H1 (cell line): ENCODE measurements at regions not wholly inside any gene's neighbourhood (a gene's known extent, or its start where the extent isn't known, plus 50 kb on each side); places are given as distances from the start of the nearest gene placed in this dataset.

Source experiments
- BACH1 ChIP-seq: IDR thresholded peaks from 2 replicates; pipeline ENCODE4 v1.6.1; 2012; ENCODE audit warnings: low read length, improper control_type of control experiment
- BCL11A ChIP-seq, 2 experiments: IDR thresholded peaks; one replicate each; pipeline ENCODE4 v1.6.1; 2011; ENCODE audit warnings: low read depth in 2 of 2, low read length in 2 of 2, mild to moderate bottlenecking in 2 of 2
- CREB1 ChIP-seq: IDR thresholded peaks from 2 replicates; pipeline ENCODE4 v1.6.1; 2012; ENCODE audit warnings: inconsistent platforms
- JUN ChIP-seq: IDR thresholded peaks from 2 replicates; pipeline ENCODE4 v1.6.1; 2011; ENCODE audit warnings: low read depth, mild to moderate bottlenecking, improper control_type of control experiment, low read length
- RAD21 ChIP-seq, 2 experiments: IDR thresholded peaks in 1 of 2; conservative IDR thresholded peaks in 1 of 2; 2 replicates each; pipeline ENCODE4 v1.6.1; 2011; ENCODE audit warnings: low read depth in 2 of 2, low read length in 2 of 2, improper control_type of control experiment in 1 of 2, inconsistent platforms in 1 of 2, mild to moderate bottlenecking in 1 of 2, moderate library complexity in 1 of 2
- TCF12 ChIP-seq: IDR thresholded peaks from 2 replicates; pipeline ENCODE4 v1.6.1; 2011; ENCODE audit warnings: low read depth, mild to moderate bottlenecking, low read length
- TEAD4 ChIP-seq: IDR thresholded peaks from 2 replicates; pipeline ENCODE4 v1.6.1; 2012; ENCODE audit warnings: low read depth, low read length, inconsistent platforms, mixed read lengths
- TF ChIP-seq, protein P1 (sequence below), 3 experiments: IDR thresholded peaks; 1 replicate in 2 of 3; 2 replicates in 1 of 3; pipeline versions ENCODE4 v1.5.1 to v1.6.1; 2011; ENCODE audit warnings: low read length in 3 of 3, mild to moderate bottlenecking in 3 of 3, inconsistent platforms in 2 of 3, low read depth in 1 of 3, moderate library complexity in 1 of 3; ENCODE audit not compliant: insufficient read depth in 1 of 3; ENCODE audit errors: control extremely low read depth in 1 of 3
- TF ChIP-seq, protein P2 (sequence below): IDR thresholded peaks from 2 replicates; pipeline ENCODE4 v1.6.1; 2012; ENCODE audit warnings: inconsistent platforms

DNA sequence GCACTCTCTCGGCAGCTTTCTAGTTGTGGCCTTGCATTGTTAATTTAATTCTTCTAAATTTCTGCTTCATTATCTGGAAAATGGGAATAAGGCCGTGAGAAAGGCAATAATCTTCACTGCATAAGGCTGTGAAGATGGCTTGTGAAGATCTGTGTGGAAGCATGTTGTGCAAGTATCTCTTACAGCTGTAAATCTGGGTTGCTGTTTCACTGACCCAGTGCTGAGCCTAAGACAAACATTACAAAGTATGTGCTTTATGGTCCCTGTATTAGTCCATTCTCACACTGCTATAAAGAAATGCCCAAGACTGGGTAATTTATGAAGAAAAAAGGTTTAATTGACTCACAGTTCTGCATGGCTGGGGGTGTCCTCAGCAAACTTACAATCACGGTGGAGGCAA is 101.0 kb upstream of the PTPRR start:
- TF ChIP-seq, protein P1, sequence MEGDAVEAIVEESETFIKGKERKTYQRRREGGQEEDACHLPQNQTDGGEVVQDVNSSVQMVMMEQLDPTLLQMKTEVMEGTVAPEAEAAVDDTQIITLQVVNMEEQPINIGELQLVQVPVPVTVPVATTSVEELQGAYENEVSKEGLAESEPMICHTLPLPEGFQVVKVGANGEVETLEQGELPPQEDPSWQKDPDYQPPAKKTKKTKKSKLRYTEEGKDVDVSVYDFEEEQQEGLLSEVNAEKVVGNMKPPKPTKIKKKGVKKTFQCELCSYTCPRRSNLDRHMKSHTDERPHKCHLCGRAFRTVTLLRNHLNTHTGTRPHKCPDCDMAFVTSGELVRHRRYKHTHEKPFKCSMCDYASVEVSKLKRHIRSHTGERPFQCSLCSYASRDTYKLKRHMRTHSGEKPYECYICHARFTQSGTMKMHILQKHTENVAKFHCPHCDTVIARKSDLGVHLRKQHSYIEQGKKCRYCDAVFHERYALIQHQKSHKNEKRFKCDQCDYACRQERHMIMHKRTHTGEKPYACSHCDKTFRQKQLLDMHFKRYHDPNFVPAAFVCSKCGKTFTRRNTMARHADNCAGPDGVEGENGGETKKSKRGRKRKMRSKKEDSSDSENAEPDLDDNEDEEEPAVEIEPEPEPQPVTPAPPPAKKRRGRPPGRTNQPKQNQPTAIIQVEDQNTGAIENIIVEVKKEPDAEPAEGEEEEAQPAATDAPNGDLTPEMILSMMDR (IDR thresholded peaks at IDR 0.05; ENCODE audit: control extremely low read depth in 1 of 3, insufficient read depth in 1 of 3, low read depth in 1 of 3, low read length in 3 of 3): no peak
- TF ChIP-seq CREB1 (no peak), TCF12 (no peak), JUN (no peak), BACH1 (no peak), BCL11A (IDR thresholded peaks at IDR 0.05; ENCODE audit: low read depth in 2 of 2, low read length in 2 of 2) (no peak), RAD21 (IDR thresholded peaks at IDR 0.05 in 1 of 2, conservative IDR thresholded peaks at IDR 0.05 in 1 of 2; ENCODE audit: low read depth in 2 of 2, low read length in 2 of 2) (no peak), TEAD4 (no peak)
- TF ChIP-seq, protein P2, sequence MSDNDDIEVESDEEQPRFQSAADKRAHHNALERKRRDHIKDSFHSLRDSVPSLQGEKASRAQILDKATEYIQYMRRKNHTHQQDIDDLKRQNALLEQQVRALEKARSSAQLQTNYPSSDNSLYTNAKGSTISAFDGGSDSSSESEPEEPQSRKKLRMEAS: no peak
